HG02623 (cell line): ENCODE measurements at regions not wholly inside any gene's neighbourhood (a gene's known extent, or its start where the extent isn't known, plus 50 kb on each side); places are given as distances from the start of the nearest gene placed in this dataset.

Source experiments
- ATAC-seq: cut with Tn5 transposase; IDR thresholded peaks from one replicate; pipeline ENCODE4 v1.9.1; 2021; ENCODE audit warnings: moderate library complexity; ENCODE audit not compliant: unreplicated experiment

- ATAC-seq = no peak
Measured at GRCh38 chr18:53757328-53757727, 467.1 kb downstream of the MBD2 start.

- ATAC-seq = no peak
Measured at GRCh38 chr18:53756610-53756972, 467.9 kb downstream of the MBD2 start.

- ATAC-seq = no peak
Measured at GRCh38 chr18:53755914-53756609, 468.4 kb downstream of the MBD2 start.

- ATAC-seq = no peak
Measured at GRCh38 chr18:53754154-53754553, 470.3 kb downstream of the MBD2 start.

- ATAC-seq = no peak
Measured at GRCh38 chr18:53753601-53754000, 470.9 kb downstream of the MBD2 start.

- no peak for ATAC-seq
Measured at GRCh38 chr18:53752781-53753367, 471.6 kb downstream of the MBD2 start.

GRCh38 chr18:53749766-53750165 lies 474.7 kb downstream of the MBD2 start:
- no peak for ATAC-seq

GRCh38 chr18:53747663-53748160 lies 476.8 kb downstream of the MBD2 start:
- ATAC-seq = no peak

- ATAC-seq = no peak
Measured at GRCh38 chr18:53747210-53747609, 477.3 kb downstream of the MBD2 start.

- ATAC-seq = no peak
Measured at GRCh38 chr18:53745986-53746385, 478.5 kb downstream of the MBD2 start.

- no peak for ATAC-seq
Measured at GRCh38 chr18:53745224-53745967, 479.1 kb downstream of the MBD2 start.

- no peak for ATAC-seq
Measured at GRCh38 chr18:53739700-53740099, 484.8 kb downstream of the MBD2 start.

- no peak for ATAC-seq
Measured at GRCh38 chr18:53735526-53735925, 488.9 kb downstream of the MBD2 start.

- no peak for ATAC-seq
Measured at GRCh38 chr18:53715243-53715853, 509.1 kb downstream of the MBD2 start.

- ATAC-seq = no peak
Measured at GRCh38 chr18:53710080-53710479, 514.4 kb downstream of the MBD2 start.

GRCh38 chr18:53702480-53702879 lies 522.0 kb downstream of the MBD2 start:
- ATAC-seq = no peak

GRCh38 chr18:53701697-53702096 lies 522.8 kb downstream of the MBD2 start:
- no peak for ATAC-seq

- ATAC-seq = no peak
Measured at GRCh38 chr18:53698907-53699306, 525.6 kb downstream of the MBD2 start.

- no peak for ATAC-seq
Measured at GRCh38 chr18:53689886-53690285, 534.6 kb downstream of the MBD2 start.

- no peak for ATAC-seq
Measured at GRCh38 chr18:53686965-53687364, 537.5 kb downstream of the MBD2 start.

- no peak for ATAC-seq
Measured at GRCh38 chr18:53682796-53683195, 541.7 kb downstream of the MBD2 start.

- no peak for ATAC-seq
Measured at GRCh38 chr18:53677480-53677879, 547.0 kb downstream of the MBD2 start.
